Ovary (tissue), 7 donors: ENCODE measurements at regions not wholly inside any gene's neighbourhood (a gene's known extent, or its start where the extent isn't known, plus 50 kb on each side); places are given as distances from the start of the nearest gene placed in this dataset.

Source experiments
- DNase-seq, 5 donors: peaks; one replicate each; pipeline ENCODE4 v3.0.0-alpha.2; 2019 to 2020
- H3K27ac ChIP-seq, 2 donors: fragments of 200-600 bp; one replicate each; pipeline versions ENCODE4 v1.5.1 to v1.8.0; 2019 to 2022
- H3K27me3 ChIP-seq: fragments of 200-600 bp; one replicate; pipeline ENCODE4 v1.8.0; 2022
- H3K36me3 ChIP-seq: fragments of 200-600 bp; sonication (generic); one replicate; pipeline ENCODE4 v1.5.1; 2019
- H3K4me1 ChIP-seq: one replicate; pipeline ENCODE4 v1.8.1; 2013; ENCODE audit warnings: mild to moderate bottlenecking, moderate library complexity; ENCODE audit not compliant: insufficient read depth
- H3K4me3 ChIP-seq: fragments of 200-600 bp; sonication (generic); one replicate; pipeline ENCODE4 v1.5.1; 2017
- H3K9me3 ChIP-seq, 2 donors: fragments of 200-600 bp in 1 of 2; sonication (generic) in 1 of 2; one replicate each; pipeline versions ENCODE4 v1.5.1 to v1.8.1; 2013 to 2019; ENCODE audit warnings: mild to moderate bottlenecking in 1 of 2, moderate library complexity in 1 of 2
- CTCF ChIP-seq, 3 donors: fragments of 450-650 bp in 2 of 3; fragments of 200-600 bp in 1 of 3; IDR thresholded peaks; one replicate each; pipeline versions ENCODE4 v1.5.1 to v1.8.0; 2016 to 2022; ENCODE audit warnings: antibody characterized with exemption in 3 of 3, mild to moderate bottlenecking in 1 of 3
- EP300 ChIP-seq: sonication (generic); formaldehyde crosslinking; IDR thresholded peaks from one replicate; pipeline ENCODE4 v1.6.1; 2017; ENCODE audit warnings: antibody characterized with exemption
- POLR2A ChIP-seq: fragments of 450-650 bp; IDR thresholded peaks from one replicate; pipeline ENCODE4 v1.6.1; 2017; ENCODE audit warnings: antibody characterized with exemption, mild to moderate bottlenecking, moderate library complexity
- WGBS, 3 donors: extraction: QIAGEN DNeasy Blood & Tissue Kit in 1 of 3; methylation state at CpG; one replicate each; pipeline versions ENCODE4 v1.1.5 to v1.1.7; 2013 to 2017; 5-methylcytosine and 5-hydroxymethylcytosine counted together
- intact Hi-C, 4 donors: fragments of 100-400 bp; cut with DNase I; formaldehyde crosslinking; loops; one replicate each; pipeline versions ENCODE4 v1.11.0 to v1.15.1; 2022 to 2023
- donor health status: DM: no; HTN: no; CAD: no; lungs with moderate emphysema.
- donor health status: DM: no; HTN: no; CAD: no.
- donor health status: Bipolar disorder and iron deficiency.
- donor health status: DM: no; HTN: no; CAD: no.
- donor health status: DM: yes; HTN: yes; CAD: no.

GRCh38 chr16:51228097-51228659 lies 77.1 kb upstream of the SALL1 start:
- intact Hi-C loops: no loop called here
- H3K27me3 ChIP-seq: no peaks in the 10 kb centered on the region
- H3K4me3 ChIP-seq: no peak overlapping the region
- no peaks in the 10 kb centered on the region for H3K9me3 ChIP-seq
- no peak for DNase-seq
- TF ChIP-seq EP300 (no peak), CTCF (IDR thresholded peaks at IDR 0.05) (no peak), POLR2A (no peak)
- H3K4me1 ChIP-seq: no peaks in the 10 kb centered on the region
- 79 to 82% (median 79%) methylated on average over 8 of the region's 8 CpGs for WGBS, 3 donors
- H3K36me3 ChIP-seq: no peaks in the 10 kb centered on the region
- H3K27ac ChIP-seq: no peak overlapping the region

GRCh38 chr16:51225878-51226277 lies 74.8 kb upstream of the SALL1 start:
- no peak for DNase-seq
- Histone ChIP-seq H3K4me1 (no peaks in the 10 kb centered on the region), H3K4me3 (no peak overlapping the region), H3K9me3 (no peaks in the 10 kb centered on the region), H3K27me3 (no peaks in the 10 kb centered on the region), H3K36me3 (no peaks in the 10 kb centered on the region), H3K27ac (no peak overlapping the region)
- intact Hi-C loops: no loop called here
- TF ChIP-seq CTCF (IDR thresholded peaks at IDR 0.05) (no peak), EP300 (no peak), POLR2A (no peak)
- WGBS, 3 donors: 64 to 82% (median 74%) methylated on average over 6 of the region's 6 CpGs

- intact Hi-C loops: no loop called here
- Histone ChIP-seq H3K27ac (no peak overlapping the region), H3K9me3 (no peaks in the 10 kb centered on the region), H3K36me3 (no peaks in the 10 kb centered on the region), H3K4me1 (no peaks in the 10 kb centered on the region), H3K4me3 (no peak overlapping the region), H3K27me3 (no peaks in the 10 kb centered on the region)
- TF ChIP-seq POLR2A (no peak), EP300 (no peak), CTCF (IDR thresholded peaks at IDR 0.05) (no peak)
- WGBS, 3 donors: 90 to 97% (median 96%) methylated on average over 2 of the region's 2 CpGs
- DNase-seq: no peak
These were observed 73.2 kb upstream of the SALL1 start for GRCh38 chr16:51224317-51224716.

- H3K4me3 ChIP-seq: no peak overlapping the region
- intact Hi-C loops: no loop called here
- DNase-seq: no peak
- WGBS, 3 donors: 60 to 87% (median 65%) methylated on average over 6 of the region's 6 CpGs
- TF ChIP-seq POLR2A (no peak), EP300 (no peak), CTCF (IDR thresholded peaks at IDR 0.05) (no peak)
- no peaks in the 10 kb centered on the region for H3K4me1 ChIP-seq
- no peaks in the 10 kb centered on the region for H3K9me3 ChIP-seq
- H3K27me3 ChIP-seq: no peaks in the 10 kb centered on the region
- no peaks in the 10 kb centered on the region for H3K36me3 ChIP-seq
- no peak overlapping the region for H3K27ac ChIP-seq
These were observed 70.9 kb upstream of the SALL1 start for GRCh38 chr16:51222016-51222415.
